GM12878 (cell line): ENCODE measurements at regions not wholly inside any gene's neighbourhood (a gene's known extent, or its start where the extent isn't known, plus 50 kb on each side); places are given as distances from the start of the nearest gene placed in this dataset.

Source experiments
- ATAC-seq: fragments of 200-7000 bp; cut with Tn5 transposase; 3 replicates; pipeline ENCODE4 v1.9.1; 2020; ENCODE audit warnings: mild to moderate bottlenecking, moderate library complexity
- BruUV-seq: library from RNA; stranded (reverse); fragments of 400-500 nt; replicated peaks from 2 replicates; lab custom pipeline; 2021; lab: Mats Ljungman, UMichigan
- CTCF ChIA-PET: fragments of 300-600 bp; sonication (Branson Sonifier 250); formaldehyde crosslinking; extraction: SDS; loops from one replicate; lab custom pipeline; 2021; ENCODE audit warnings: inconsistent platforms; lab: Yijun Ruan, JAX
- POLR2A ChIA-PET: fragments of 350-600 bp; formaldehyde crosslinking; extraction: SDS; loops from one replicate; lab custom pipeline; 2021; ENCODE audit warnings: inconsistent platforms; lab: Charles Lee
- RAD21 ChIA-PET: fragments of 300-600 bp; sonication (Branson Sonifier 250); formaldehyde crosslinking; loops from one replicate; lab custom pipeline; 2023; ENCODE audit warnings: antibody characterized with exemption; ENCODE audit not compliant: unreplicated experiment; lab: Charles Lee
- SMC1A ChIA-PET: fragments of 300-600 bp; sonication (Branson Sonifier 250); formaldehyde crosslinking; loops from one replicate; lab custom pipeline; 2023; ENCODE audit not compliant: unreplicated experiment, uncharacterized antibody; lab: Charles Lee
- DNase-seq: peaks from one replicate; pipeline ENCODE4 v3.0.0-alpha.2; 2011; ENCODE audit warnings: low read depth, low spot score
- FAIRE-seq: peaks from 3 replicates; lab custom pipeline; 2011; peaks lifted over from hg19 to GRCh38; lab: Jason Lieb, UNC
- H2AFZ ChIP-seq: 2 replicates; pipeline ENCODE4 v1.6.0; 2011; ENCODE audit warnings: low read depth, low read length, control low read depth; ENCODE audit not compliant: control insufficient read depth
- H3K27ac ChIP-seq: 2 replicates; pipeline ENCODE4 v1.5.1; 2011; ENCODE audit warnings: control low read depth; ENCODE audit not compliant: control insufficient read depth, insufficient read depth
- H3K27me3 ChIP-seq, 2 experiments: replicated peaks in 1 of 2; 2 replicates each; pipeline versions ENCODE4 v1.6.0 to v1.6.1; 2011; ENCODE audit warnings: low read length in 1 of 2; ENCODE audit not compliant: control insufficient read depth in 2 of 2, insufficient read depth in 2 of 2
- H3K36me3 ChIP-seq, 2 experiments: 2 replicates each; pipeline ENCODE4 v1.5.1; 2011; ENCODE audit warnings: low read length in 1 of 2; ENCODE audit not compliant: control insufficient read depth in 2 of 2, insufficient read depth in 2 of 2
- H3K4me1 ChIP-seq: 2 replicates; pipeline ENCODE4 v1.6.1; 2011; ENCODE audit warnings: mild to moderate bottlenecking, low read length, moderate library complexity, mixed read lengths; ENCODE audit not compliant: control insufficient read depth, insufficient read depth
- H3K4me2 ChIP-seq: 2 replicates; pipeline ENCODE4 v1.6.0; 2011; ENCODE audit warnings: control low read depth; ENCODE audit not compliant: control insufficient read depth, insufficient read depth
- H3K4me3 ChIP-seq: fragments of 200-600 bp; sonication (generic); 2 replicates; pipeline ENCODE4 v1.5.1; 2016
- H3K79me2 ChIP-seq: 2 replicates; pipeline ENCODE4 v1.6.0; 2011; ENCODE audit warnings: low read length; ENCODE audit not compliant: control insufficient read depth, insufficient read depth
- H3K9ac ChIP-seq: 2 replicates; pipeline ENCODE4 v1.8.0; 2011; ENCODE audit warnings: low read length, control low read depth, mixed read lengths; ENCODE audit not compliant: control insufficient read depth, insufficient read depth
- H3K9me3 ChIP-seq: replicated peaks from 3 replicates; pipeline ENCODE4 v1.5.1; 2011; ENCODE audit warnings: mild to moderate bottlenecking, low read length; ENCODE audit not compliant: control insufficient read depth, insufficient read depth
- H4K20me1 ChIP-seq: 2 replicates; pipeline ENCODE4 v1.6.0; 2011; ENCODE audit not compliant: control insufficient read depth, insufficient read depth
- SREBF1 ChIP-seq: IDR thresholded peaks from 2 replicates; pipeline ENCODE4 v1.6.1; 2012; ENCODE audit warnings: mild to moderate bottlenecking, low read length
- WGBS: methylation state at CpG from one replicate; pipeline ENCODE4 v1.1.6; 2016; ENCODE audit warnings: low lambda C conversion rate; ENCODE audit not compliant: insufficient replicate concordance, insufficient coverage; ENCODE audit errors: missing lambda C conversion rate; 5-methylcytosine and 5-hydroxymethylcytosine counted together
- in situ Hi-C: fragments of 300-500 bp; cut with MboI; formaldehyde crosslinking; loops from 9 replicates; pipeline ENCODE4 v1.14.3; 2018; ENCODE audit warnings: mixed read lengths
- intact Hi-C: fragments of 100-400 bp; cut with micrococcal nuclease; formaldehyde crosslinking; loops from one replicate; pipeline ENCODE4 v1.14.2; 2022; ENCODE audit not compliant: unreplicated experiment
- TF ChIP-seq, protein P1 (sequence below), 3 experiments: IDR thresholded peaks in 2 of 3; conservative IDR thresholded peaks in 1 of 3; 2 replicates each; pipeline ENCODE4 v1.5.1; 2011; ENCODE audit warnings: low read depth in 3 of 3, low read length in 3 of 3, mild to moderate bottlenecking in 3 of 3, control low read depth in 2 of 3, moderate library complexity in 2 of 3, inconsistent platforms in 1 of 3, mixed read lengths in 1 of 3; ENCODE audit not compliant: control insufficient read depth in 2 of 3, insufficient read depth in 1 of 3; ENCODE audit errors: extremely low read depth in 1 of 3

DNA sequence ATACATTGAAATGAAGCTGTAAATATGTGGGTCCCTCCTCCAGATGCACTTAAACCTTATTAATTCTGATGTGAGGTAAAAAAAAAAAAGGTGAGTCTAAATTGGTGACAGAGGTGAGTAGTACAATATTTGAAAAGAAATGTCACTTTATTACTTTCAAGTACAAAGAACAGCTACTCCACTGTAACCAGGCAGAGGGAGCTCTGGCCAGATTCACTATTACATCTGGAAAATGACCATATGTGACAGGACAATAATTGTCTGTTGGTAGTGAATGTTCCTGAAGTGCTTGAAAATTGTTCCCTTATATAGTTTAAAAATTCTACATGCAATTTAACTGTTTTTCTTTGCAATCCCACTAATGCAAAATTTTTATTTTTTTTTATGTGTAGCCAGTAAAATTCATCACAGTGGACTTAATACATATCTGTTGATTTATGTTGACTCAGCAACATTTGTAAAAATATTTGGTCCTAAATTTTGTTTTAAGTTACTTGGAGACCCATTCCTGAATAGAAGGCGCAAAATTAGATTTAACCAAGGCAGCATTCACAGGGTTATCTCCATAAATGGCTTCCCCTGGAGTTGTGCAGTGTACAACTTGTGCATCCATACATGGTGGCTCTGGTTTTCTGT, 231.9 kb upstream of the TBC1D5 start:
- H3K9ac ChIP-seq = no peak overlapping the region
- intact Hi-C loops = loop anchor here (10.0 kb wide), 1 partner anchor 320 kb away; no protein-coding TSS in a partner anchor
- ChIA-PET POLR2A (no interaction called here), SMC1A (interaction anchor here (0.6 to 1.8 kb wide), 4 partner anchors 34 to 330 kb away, joined by 3 to 6 read pairs (median 3); no protein-coding TSS in a partner anchor), CTCF (interaction anchor here (1.0 to 1.9 kb wide), 3 partner anchors 22 to 153 kb away, joined by 3 to 6 read pairs (median 4); no protein-coding TSS in a partner anchor), RAD21 (interaction anchor here (1.8 kb wide), 1 partner anchor 153 kb away, joined by 11 read pairs; no protein-coding TSS in a partner anchor)
- in situ Hi-C loops = no loop called here
- DNase-seq = no peak
- 0% methylated on average over 1 of the region's 1 CpG for WGBS
- no peak overlapping the region for H3K27ac ChIP-seq
- no peaks in the 10 kb centered on the region for H3K4me1 ChIP-seq
- FAIRE-seq = no peak
- H3K27me3 ChIP-seq = no peaks in the 10 kb centered on the region
- H3K4me3 ChIP-seq = no peak overlapping the region
- no peaks in the 10 kb centered on the region for H3K9me3 ChIP-seq
- BruUV-seq = no TSS peak
- ATAC-seq = no peak
- no peaks in the 10 kb centered on the region for H4K20me1 ChIP-seq
- no peaks in the 10 kb centered on the region for H3K79me2 ChIP-seq
- TF ChIP-seq, protein P1, sequence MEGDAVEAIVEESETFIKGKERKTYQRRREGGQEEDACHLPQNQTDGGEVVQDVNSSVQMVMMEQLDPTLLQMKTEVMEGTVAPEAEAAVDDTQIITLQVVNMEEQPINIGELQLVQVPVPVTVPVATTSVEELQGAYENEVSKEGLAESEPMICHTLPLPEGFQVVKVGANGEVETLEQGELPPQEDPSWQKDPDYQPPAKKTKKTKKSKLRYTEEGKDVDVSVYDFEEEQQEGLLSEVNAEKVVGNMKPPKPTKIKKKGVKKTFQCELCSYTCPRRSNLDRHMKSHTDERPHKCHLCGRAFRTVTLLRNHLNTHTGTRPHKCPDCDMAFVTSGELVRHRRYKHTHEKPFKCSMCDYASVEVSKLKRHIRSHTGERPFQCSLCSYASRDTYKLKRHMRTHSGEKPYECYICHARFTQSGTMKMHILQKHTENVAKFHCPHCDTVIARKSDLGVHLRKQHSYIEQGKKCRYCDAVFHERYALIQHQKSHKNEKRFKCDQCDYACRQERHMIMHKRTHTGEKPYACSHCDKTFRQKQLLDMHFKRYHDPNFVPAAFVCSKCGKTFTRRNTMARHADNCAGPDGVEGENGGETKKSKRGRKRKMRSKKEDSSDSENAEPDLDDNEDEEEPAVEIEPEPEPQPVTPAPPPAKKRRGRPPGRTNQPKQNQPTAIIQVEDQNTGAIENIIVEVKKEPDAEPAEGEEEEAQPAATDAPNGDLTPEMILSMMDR (IDR thresholded peaks at IDR 0.05 in 2 of 3, conservative IDR thresholded peaks at IDR 0.05 in 1 of 3; ENCODE audit: control insufficient read depth in 2 of 3, extremely low read depth in 1 of 3, insufficient read depth in 1 of 3, low read depth in 3 of 3, low read length in 3 of 3) = peak in 1 of 3 experiments; percentile 6; a peak in 1 of 6 replicates
- no peak for TF ChIP-seq SREBF1
- no peaks in the 10 kb centered on the region for H3K36me3 ChIP-seq
- no peak overlapping the region for H2AFZ ChIP-seq
- no peak overlapping the region for H3K4me2 ChIP-seq
